GM18858 (cell line): ENCODE measurements at regions not wholly inside any gene's neighbourhood (a gene's known extent, or its start where the extent isn't known, plus 50 kb on each side); places are given as distances from the start of the nearest gene placed in this dataset.

Source experiments
- ATAC-seq: cut with Tn5 transposase; IDR thresholded peaks from one replicate; pipeline ENCODE4 v1.9.1; 2021; ENCODE audit not compliant: unreplicated experiment

DNA sequence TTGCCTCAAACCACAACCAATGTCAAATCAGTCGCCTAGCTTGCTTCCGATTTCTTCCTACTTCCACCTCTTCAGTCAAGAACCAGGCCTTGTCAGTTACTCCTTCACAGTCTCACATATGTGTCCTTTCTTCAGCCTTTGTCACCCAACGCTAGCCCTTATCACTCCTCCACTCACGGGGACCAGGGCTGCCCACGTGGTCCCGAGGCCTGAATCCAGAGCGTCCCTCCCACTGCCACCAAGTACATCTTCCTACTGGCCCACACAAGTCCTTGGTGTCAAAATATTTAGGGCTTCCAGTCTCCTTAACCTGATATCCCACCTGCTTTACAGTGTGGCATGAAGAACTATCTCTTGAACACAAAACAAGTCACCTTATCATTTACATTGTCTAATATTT, 119.1 kb upstream of the SPRED2 start:
- ATAC-seq: no peak

DNA sequence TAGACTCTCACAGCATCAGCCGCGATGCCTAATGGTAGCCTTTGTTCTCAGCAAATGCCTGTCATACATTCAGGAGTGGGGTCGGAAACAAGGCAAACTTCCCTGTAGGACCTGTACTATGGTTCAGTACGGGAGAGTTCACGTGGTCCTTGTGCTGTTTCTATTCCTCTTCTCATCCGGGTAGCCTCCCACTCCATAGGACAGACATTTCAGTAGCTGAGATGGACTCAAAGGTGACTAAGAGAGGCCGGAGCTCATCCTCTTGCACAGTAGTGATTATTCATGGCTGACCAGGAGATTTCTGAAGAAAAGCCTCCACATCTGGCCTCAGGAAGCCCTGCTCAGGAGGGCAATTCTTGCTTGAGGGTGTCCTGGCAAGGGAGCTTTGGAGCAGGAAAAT, 117.8 kb upstream of the SPRED2 start:
- no peak for ATAC-seq

DNA sequence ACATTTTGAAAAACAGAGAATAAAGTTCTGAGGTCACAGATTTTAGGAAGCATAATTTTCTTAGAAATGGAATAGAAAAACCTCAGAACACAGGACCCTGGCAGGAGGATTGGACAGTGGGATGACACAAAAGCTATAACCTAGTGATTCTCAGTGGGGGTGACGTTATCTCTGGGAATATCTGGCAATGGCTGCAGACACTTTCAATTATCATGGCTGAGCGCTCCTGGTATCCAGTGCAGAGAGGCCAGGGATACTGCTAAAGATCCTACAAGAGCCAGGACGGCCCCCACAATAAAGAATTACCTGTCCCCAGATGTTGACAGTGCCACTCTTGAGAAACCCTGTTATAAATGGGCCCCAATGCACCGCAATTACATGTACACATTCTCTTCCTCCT, 117.2 kb upstream of the SPRED2 start:
- no peak for ATAC-seq

DNA sequence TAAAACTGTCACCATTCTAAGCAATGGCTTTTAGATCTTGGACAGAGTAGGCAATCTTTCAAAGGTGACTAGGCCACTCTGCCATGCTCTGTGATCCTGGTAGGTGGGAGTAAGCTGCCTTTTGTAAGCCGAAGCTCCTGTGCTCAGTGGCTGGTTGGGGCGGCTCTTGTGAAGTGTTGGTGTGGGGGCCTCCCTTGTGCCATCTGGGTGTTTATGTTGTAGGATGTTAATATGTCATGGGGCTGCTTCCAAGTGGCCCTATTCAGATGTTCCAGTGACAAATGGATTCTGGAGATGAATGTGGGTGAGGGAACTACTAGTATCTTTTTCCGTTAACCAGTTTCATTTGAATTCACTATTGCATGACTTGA, 116.8 kb upstream of the SPRED2 start:
- ATAC-seq: no peak

DNA sequence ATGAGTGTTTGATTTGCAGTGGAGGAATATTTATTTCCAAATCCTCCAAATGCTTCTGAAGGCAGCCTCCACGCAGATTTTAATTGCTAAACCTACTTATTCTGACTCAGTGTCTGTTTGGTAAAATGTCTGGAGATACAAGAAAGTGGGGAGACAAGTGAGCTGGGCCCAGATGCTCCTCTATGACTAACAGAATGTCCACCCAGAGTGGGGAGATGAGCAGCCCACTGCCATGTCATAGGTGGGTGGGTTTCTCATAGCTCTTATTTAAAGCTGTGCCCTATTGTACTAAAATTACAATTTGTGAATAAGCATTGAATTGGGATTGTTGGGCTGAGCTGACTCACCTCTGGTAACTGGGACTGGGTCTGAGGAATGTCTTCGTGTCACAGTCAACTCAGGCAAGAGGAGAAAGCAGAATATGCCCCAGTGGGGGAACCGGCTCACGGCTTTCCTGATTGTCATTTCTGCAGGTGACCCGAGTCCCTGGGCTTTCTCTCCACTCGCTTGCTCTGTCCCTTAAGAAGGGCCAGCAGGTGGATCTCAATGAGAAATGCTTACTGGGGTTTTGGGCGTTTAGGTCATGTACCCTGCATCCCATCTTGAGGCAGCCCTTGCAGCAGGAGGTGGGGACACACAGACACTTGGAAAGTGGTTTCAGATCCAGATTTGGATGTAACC, 116.3 kb upstream of the SPRED2 start:
- ATAC-seq: no peak

DNA sequence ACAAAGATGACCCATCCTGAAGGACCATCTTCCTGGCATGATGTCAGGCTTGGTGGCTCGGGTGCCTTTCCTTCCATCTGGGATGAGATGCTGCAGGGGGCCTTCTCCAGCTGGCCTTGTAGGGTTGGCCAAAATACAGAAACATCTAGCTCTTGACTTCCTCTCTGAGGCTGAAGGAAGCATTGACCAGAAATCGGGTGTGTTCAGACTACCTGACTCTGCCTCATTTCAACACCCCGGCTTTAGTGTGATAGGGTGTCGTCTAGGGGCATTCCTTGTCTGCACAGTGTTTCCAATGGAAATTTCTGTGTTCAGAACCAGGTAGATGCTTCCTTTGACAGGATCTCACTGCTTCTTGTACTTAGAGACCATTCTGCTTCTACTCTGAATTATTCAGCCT, 115.7 kb upstream of the SPRED2 start:
- ATAC-seq: no peak

DNA sequence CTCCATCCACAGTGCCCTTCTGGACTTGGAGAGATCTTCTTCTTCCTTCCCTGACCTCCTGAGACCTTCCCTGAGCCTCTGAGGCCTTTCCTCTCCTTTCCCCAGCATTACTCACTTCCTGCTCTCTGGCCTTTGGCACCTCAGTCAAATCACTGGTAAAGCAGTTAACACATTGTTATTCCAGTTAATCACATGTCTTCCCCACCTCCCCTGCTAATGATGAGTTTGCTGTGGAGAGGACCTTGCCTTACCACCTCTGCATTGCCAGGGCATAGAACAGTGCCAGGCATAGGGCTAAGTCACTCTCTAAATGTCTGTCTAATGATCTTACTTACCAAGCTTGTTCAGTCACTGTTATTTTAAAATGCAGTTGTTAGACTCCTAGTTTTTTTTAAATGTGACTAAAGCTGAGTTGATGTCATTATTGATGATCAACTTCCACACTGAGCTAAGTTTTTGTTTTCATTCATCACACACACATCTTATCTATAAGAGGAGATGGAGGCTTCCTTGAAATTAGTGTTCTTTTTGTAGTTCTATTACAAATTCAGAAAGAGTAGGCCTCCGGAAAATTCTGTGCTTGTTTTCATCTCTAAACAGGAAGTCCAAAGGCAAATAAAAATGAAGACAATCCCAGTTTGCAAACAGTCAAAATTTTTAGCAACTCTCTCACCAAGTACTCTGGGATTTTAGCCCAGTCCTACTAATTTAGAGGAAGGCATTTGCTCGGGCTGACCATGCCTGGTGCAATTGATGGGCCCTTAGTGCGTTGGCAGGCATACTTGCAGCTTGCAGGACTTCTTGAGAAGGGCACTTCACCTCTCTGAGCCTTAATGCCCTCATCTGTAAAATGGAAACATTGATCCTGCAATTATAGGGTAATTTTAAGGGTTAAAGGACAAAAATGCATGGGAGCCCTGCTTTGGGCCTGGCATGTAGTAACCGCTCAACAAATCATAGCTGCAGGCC, 113.7 kb upstream of the SPRED2 start:
- ATAC-seq: no peak

DNA sequence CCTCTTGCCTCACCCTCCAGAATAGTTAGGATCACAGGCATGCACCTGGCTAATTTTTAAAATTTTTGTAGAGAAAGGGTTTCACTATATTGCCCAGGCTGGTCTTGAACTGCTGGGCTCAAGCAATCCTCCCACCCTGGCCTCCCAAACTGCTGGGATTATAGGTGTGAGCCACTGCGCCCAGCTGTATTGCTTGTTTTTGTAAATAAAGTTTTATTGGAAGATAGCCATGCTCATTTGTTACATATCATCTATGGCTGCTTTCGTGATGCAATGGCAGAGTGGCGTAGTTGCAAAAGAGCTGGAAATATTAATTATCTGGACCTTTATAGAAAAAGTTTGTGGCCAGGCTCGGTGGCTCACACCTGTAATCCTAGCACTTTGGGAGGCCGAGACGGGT, 109.4 kb upstream of the SPRED2 start:
- no peak for ATAC-seq

DNA sequence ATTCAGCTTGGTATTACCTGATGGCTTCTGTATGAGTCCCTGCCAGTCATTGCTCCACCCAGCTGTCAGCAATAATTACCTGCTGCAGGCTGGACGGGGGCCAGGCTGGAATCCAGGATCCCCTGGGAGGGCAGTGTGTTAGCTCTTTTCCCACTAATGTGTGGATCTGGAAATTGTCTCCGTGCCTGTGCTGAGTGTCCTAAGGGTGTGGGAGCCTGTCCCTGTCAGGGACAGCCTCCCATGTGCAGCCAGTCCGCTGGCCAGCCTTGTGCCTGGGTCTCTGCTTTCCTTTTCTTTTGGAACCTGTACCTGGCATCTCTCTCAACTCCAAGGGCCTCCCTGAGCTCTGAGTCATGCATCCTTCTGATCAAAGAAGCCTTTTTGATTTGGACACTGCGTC, 107.2 kb upstream of the SPRED2 start:
- ATAC-seq: no peak

DNA sequence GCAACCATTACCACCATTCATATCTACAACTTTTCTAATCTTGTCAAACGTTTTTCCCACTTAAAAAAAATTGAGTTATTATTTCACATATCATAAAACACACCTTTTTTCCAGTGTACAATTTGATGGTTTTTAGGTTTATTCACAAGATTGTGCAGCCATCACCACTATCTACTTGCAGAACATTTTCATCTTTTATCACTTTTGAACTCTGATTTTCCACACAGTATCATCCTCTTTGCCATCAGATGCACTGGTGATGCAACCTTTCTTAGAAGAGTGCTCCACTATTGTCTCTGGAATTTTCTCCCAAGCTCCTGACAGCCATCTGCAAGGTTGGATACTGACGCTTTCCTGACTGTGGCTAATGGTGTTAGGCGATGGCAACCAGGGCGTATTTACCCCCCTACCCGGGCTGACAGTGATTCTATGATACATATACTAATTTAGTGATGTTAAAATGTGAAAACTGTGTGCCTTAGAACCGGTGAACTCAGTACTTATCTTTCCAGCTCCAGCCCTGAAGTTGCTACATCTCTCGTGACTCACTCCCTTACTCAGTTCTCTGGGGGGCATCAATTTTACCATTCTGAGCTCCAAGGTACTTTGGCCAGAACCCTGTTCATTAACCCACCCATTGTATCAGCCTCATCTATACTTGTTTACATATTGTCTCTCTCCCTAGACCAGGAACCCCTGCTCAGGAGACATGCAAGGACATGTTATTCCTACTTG, 105.4 kb upstream of the SPRED2 start:
- ATAC-seq: no peak

DNA sequence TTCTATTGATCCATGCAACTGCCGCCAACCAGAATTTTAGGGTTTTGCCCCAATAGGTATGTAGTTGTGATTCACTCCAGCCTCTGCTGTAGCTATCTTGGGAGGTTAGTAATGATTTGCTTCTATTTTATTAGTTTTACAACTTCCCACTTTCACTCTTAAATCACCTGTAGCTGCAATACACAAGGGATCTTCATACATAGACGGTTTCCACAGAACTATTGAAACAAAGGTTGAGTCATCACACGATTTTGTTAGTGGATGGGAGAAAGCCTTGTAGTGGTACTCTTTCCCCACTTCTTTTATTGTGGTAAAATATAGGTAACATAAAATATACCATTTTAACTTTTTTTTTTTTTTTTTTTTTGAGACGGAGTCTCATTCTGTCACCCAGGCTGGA, 104.2 kb upstream of the SPRED2 start:
- ATAC-seq: peak; percentile 90

DNA sequence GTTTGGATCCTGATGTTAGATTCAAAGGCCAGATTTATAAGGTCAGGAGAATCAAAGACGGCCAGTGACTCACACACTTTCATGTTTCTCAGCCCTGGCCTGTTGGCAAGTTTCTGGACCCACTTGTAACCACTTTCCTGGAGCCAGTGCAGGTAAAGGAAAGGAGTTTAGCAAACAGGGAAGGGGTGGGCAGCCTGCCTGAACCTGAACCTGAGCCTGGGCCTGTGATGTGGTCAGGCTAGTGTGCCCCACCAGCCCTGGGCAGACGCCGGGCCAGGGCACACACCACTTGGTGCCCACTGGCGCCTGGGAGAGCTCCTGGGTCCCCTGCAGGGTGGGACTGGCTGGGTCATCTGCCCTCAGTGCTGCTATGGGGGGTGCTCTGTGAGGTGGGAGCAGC, 100.5 kb upstream of the SPRED2 start:
- no peak for ATAC-seq

DNA sequence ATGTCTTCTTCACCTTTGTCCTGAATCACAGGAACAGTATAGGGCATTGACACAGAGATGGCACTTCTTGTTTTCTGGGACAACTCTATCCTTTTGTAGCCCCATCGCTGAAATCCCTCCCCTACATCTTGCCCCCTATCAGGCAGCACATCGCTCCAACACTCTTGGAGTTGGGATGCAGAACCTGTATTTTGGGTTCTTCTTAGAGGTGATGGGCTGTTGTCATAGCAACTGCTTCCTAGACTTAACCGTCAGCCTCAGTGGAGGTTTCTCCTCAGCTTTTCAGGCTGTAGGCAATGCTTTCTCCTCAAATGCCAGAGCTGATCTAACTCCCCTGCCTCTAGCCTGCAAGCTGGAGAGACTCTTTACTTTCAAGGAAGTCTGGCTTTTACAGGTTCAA, 99.9 kb upstream of the SPRED2 start:
- ATAC-seq: no peak

DNA sequence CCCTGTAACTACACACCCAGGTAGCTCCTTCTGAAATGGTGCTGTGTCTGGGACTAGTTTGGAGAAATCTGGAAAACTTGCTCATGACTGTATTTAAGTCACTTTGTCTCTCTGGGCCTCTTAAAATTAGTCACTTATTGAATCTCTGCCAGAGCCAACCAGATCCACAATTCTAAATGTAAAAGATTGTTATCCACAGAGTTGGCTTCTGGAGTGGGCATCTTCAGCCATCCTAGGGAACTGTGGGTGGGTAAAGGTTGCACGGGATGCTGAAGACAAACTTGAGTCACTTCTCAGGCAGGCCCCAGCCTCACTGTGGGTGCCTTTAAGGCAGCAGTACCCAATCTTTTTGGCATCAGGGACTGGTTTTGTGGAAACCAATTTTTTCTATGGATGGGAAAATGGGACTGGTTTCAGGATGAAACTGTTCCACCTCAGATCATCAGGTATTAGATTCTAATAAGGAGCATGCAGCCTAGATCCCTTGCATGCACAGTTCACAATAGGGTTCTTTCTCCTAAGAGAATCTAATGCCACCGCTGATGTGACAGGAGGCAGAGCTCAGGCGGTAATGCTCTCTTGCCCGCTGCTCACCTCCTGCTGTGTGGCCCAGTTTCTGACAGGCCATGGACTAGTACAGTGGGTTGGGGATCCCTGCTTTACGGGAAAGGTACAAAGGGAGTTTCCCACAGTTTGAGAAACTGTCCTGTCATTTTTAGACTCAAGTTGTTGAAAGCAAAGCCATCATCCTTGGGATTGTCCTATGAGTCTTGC, 98.3 kb upstream of the SPRED2 start:
- ATAC-seq: no peak

DNA sequence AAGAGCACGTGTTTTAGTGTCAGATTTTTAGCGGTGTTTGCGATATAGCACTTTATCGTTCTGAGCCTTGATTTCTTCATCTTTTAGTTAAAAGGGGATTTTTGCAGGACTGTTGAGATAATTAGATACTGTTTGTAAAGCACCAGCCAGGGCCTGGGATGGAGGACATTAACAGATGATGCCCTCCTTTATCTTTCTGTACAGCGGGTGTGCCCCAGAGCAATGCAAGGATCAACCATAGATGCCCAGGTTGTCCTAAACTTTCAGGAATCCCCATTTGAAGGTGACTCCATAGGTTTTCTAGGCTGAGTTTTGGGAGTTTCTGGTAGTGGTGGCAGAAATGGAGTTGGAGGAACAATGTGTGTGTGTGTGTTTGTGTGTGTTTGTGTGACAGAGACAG, 97.0 kb upstream of the SPRED2 start:
- ATAC-seq: no peak

DNA sequence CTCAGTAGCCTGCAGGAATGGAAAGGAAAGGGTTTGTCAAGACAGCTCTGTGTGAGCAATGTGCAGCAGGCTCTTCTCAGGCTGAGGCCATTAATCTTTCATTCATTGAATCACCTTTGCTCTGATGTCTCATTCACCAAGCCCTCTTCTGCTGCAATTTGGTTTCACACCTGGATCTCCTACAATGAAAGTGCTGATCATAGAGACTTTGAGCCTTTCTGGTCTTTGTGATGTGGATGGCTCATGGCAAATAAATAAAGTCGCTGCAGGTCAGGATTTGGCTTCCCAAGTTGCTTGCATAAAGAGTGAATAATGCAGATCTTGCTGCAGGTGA, 95.8 kb upstream of the SPRED2 start:
- no peak for ATAC-seq

DNA sequence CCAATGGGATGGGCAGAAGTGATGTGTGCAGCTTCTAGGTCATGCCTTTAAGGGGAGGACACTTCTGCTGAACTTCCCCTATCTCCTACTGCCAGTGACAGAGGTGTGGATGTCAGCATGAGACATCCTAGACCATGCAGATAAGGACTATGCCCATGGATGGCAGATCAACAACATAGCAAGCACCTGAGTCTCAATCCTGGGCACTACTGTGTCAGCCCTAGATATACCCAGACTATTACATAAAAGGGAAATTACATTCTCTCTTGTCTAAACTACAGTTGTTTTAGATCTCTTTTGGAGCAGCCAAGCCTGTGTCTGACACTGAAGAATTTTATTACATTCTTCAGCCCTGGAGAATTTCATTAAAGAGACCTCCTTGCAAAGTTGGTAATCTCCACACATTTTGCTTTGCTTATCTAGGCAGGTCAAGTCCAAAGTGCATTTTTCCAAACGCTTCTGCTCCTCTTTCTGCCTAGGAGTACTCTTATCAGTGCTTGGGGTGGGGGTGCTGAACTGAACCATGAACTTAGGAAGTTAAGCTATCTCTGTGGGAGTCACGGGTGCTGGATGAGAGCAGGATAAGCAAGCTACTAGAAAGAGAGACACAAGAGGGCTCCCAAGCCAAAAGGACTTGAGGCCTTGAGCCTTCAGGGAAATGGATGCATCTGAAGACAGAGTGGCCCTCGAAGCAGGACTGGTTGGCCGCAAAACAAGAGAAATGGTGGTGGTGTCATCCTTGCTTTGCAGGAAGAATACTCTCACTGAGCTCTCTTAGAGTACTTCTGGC, 95.2 kb upstream of the SPRED2 start:
- ATAC-seq: no peak

DNA sequence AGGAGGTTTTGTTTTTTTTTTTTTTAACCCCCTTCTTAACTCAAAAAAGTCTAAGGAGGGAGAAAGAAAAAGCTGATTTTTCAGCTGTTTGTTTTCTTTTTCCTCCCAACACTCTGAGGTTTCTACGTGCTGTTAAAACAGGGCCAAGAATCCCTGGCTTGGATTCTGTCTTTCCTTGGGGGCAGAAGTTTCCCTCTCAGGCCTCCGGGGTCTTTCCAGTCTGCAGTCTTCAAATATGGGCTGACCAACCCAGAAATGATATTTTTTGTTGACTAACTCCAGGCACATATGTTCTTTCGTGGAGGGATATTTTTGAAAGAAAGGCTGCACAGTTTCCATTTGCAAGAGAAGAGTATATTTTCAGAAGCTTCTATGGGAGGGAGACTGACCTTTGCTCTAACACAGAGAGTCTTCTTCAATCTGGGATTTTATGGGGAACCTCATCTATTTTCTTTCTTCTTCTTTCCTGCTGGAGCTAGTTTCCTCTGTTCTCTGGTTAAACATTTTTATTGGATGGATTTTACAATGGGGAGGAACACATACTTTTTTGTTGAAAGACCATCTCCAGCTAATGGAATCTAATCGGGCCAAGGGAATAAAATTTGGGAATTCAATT, 93.3 kb upstream of the SPRED2 start:
- no peak for ATAC-seq

DNA sequence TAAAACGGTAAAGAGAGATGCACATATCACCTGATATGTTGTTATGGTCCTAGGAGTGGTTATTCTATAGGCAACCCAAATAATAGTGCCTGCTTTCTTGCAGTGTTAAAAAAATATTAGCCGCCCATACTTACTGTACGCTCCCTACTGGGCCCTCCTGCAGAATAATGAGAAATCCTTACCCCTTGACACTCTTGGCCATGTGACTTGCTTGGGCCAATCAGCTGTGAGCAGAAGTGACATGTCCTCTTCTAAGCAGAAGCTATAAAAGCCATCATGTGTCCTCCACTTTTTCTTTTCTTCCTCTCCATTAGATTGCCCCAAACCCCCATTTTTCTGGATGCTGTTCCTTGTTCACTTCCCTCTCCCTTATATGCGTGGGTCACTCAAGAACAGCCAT, 90.5 kb upstream of the SPRED2 start:
- no peak for ATAC-seq

DNA sequence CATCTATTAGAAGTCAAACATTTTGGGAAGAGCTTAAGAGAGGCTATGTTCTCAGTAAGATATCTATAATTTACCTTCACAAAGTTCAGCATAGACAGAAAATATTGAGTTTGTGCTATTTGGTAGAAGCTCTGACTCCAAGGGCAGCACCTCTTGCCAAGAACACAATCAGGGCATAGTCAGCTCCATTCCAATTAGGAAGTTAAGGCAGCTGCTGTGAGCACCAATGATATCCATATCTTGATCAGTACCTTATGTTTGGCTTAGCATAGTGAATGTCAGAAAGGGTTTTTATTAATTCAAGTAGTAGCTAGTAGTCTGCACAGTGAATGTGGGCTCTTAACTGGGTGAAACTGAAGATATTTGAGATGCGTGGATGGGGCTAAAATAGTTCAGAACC, 86.4 kb upstream of the SPRED2 start:
- ATAC-seq: no peak
